ENCODE measurements at regions not wholly inside any gene's neighbourhood (a gene's known extent, or its start where the extent isn't known, plus 50 kb on each side); places are given as distances from the start of the nearest gene placed in this dataset.

DNA sequence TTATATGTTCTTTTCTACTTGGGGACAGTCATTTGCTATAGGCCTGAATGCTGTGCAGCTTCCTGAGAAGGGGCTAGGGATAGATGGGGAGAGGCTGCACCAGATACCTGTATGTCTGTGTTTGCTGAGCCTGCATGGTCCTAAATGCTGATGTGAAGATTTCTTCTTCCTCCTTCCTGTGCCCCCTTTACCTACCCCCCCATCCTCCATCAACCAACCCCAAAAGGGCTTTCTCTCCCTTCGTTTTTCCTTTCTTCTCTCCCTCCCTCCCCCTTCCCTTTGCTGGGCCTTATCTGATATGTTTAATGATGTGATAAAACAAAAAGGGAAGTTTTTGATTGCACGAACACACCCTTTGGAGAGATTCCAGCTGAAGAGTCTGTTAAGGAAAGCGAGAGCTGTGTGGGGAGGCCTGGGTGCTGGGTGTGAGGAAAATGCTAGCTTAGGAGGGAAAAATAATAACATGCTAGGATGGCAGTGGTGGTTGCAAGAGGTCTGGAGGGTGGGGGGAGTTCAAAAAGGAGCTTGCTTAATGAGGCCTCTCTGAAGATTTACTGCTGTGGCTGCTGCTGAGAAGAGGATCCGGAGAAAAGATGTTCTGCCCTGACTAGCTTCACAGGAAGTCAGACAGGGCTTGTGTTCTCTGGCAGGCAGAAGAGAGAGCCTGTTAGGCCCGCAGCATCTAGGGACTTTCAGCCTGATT lies 101.8 kb downstream of the SAMD9 start:
- peak; percentile 86 for DNase-seq (ENCODE audit: low spot score)

DNA sequence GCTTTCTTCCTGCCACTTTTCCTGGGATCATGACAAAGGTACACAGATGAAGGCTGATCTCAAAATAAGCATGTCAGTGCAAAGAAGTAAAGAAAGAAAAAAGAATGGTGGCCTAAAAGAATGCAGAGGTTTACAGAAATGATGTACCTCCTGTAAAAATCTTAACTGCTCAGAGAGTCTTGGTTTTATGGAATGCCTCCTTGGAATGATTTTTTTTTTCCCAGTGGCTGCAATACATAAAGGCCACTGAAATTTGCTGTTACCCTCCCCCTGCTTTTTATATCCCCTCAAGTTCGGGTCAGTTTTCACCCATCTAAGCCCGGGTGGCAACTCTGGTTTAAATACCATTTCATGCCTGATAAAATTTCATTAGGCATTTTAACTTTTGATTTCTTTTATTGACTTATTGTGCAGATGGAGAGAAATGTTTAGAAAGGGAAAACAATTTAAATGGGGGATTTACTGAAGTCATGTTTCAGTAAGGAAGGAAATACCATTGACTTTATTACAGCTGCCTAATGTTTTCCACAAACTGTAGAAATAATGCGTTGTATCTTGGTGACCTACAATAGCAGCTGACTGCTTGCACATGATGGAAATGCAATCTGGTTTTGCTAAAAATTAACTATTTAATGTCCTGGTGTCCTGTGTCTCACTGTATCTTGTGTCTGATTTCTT lies 102.5 kb downstream of the SAMD9 start:
- DNase-seq (ENCODE audit: low spot score) = peak; percentile 85

DNA sequence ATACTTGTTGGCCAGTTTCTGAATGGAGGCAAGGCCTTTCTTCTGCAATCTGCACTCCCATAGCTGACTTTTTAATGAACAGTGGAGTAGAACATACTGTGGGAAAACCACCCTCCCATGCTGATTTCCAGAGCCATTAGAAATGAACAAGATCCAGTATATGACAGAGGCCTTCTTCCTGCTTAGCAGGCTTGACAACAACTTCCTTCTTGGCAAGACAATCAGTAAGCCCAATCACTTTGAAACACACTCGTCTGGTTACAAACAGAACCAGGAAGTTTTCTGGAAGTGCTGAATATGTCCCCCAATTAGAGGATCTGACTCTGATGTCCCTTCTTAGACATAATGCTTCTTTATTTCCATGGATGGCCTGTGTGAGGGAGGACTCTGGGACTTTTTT lies 103.4 kb downstream of the SAMD9 start:
- DNase-seq (ENCODE audit: low spot score) = peak; percentile 51

DNA sequence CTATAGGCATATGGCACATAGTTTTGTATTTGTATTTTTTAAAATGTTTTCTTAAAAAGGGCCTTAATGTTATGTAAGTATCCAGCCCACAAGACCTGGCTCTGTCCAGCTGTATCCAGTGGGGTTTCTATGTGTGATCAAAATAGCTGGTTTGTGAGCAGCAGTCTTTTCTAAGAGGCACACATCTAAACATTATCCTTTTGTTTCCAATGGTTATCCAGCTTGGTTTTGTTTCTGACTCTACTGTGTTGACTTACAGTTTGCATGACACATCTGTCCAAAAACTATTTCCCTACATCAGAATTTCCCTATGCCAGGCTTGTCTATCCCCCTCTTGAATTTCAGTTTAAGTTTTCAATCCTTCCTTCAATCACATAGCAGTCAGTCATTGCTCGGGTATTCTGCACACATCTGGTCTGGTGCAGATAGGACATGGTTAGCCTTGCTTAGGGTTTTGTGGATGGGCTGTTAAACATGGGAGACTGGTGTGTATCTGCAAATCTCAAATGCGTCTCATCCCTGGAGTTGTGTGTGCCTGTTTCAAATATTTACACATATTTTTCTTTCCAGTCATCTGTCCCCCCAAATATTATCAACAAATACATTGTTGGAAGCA lies 104.2 kb downstream of the SAMD9 start:
- DNase-seq (ENCODE audit: low spot score) = no peak

- DNase-seq (ENCODE audit: low spot score) = peak; percentile 27
Observed at GRCh38 chr7:93011351-93012294, 106.2 kb downstream of the SAMD9 start.

DNA sequence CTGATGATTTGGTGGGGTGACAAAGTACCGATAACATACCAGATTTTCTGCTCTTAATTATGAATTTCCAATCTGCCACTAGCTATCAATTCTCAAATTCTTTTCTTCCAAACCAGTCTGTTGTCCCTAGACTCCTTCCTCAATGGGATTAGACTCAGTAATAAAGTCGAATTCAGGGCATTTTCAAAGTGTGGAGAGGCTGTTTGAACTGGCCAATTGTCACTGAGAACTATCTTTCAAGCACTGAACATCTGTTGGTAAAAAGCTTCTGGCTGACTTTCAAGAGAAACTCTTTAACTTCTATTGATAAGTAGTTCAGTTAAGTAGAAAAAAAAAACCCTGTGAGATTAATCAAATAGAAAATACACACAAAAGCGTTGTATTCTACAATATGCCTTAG lies 108.9 kb downstream of the SAMD9 start:
- DNase-seq (ENCODE audit: low spot score) = no peak

- no peak for DNase-seq (ENCODE audit: low spot score)
Observed at GRCh38 chr7:93006480-93007095, 111.2 kb downstream of the SAMD9 start.

DNA sequence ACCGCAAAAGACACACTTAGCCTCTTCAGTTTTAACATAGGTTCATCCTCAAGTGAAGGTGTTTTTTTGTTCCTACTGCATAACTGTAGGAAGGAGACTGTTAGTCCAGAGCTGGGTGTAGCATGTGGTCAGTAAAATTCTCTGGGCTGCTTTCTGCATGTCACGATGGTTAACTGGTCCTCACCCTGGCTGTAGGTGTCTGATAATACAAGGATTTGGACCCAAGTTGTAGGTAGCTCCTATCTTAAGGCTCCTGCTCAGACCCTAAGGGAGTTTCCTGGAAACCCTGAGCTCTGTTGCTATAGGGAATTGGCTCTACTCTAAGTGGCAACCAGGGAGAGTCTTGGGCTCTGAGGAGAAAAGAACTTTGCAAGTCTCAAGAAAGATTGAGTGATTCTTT lies 112.9 kb downstream of the SAMD9 start:
- DNase-seq (ENCODE audit: low spot score) = no peak

DNA sequence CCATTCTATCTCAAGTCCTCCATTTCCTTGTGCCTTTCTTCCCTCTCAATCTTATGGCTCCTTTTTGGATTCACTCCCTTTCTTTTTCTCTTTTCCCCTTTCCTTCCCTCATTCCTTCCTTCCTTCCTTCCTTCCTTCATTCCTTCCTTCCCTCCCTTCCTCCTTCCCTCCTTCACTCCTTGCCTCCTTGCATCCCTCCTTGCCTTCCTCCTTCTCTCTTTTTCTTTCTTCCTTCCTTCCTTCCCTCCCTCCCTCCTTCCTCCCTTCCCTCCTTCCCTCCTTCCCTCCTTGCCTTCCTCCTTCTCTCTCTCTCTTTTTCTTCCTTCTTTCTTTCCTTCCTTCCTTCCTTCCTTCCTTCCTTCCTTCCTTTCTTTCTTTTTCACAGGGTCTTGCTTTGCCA lies 120.1 kb downstream of the SAMD9 start:
- DNase-seq (ENCODE audit: low spot score) = no peak

DNA sequence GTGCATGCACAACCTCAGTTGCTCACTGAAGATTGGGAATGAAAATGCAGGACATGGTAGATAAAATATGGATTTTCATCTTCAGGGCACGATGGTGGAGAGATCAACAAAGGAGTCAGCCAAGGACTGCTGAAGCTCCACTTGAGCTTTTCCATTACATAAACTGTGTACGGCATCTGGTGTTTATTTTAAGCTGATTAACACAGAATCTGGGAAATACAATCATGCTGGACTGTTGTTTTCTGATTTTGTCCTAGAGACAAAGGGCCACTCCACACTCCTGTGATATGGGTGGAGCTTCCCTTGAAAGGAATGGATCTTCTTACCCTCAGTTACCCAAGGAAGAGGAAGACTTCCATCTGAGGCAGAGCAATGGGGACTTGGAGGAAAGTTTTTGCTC lies 120.6 kb downstream of the SAMD9 start:
- DNase-seq (ENCODE audit: low spot score) = no peak

DNA sequence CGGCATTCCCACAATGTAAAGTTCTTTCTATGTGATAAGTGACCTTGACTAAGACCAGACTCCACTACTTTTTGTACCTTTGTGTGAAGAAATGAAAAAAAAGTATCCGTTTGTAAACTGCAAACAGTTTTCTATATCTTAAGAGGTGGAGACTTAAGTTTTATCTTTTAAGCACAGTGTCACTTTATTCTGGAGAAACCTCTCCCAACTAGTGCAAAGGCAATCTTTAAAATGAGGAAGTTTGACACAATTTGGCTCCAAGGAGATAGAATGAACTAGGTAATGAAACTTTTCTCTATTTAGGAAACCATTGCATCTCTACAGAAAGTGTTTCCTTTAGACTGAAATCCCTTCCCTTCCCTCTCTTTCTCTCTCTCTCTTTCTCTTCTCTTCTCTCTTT lies 122.9 kb downstream of the SAMD9 start:
- no peak for DNase-seq (ENCODE audit: low spot score)

GRCh38 chr7:92992932-92993331 lies 124.8 kb downstream of the SAMD9 start:
- DNase-seq (ENCODE audit: low spot score) = no peak

- DNase-seq (ENCODE audit: low spot score) = no peak
Observed at GRCh38 chr7:92992483-92992882, 125.3 kb downstream of the SAMD9 start.

- no peak for DNase-seq (ENCODE audit: low spot score)
Observed at GRCh38 chr7:92991190-92991589, 126.6 kb downstream of the SAMD9 start.

GRCh38 chr7:92988941-92989545 lies 128.7 kb downstream of the SAMD9 start:
- DNase-seq (ENCODE audit: low spot score) = no peak

GRCh38 chr7:92988051-92988450 lies 129.7 kb downstream of the SAMD9 start:
- DNase-seq (ENCODE audit: low spot score) = peak; percentile 30

- DNase-seq (ENCODE audit: low spot score) = no peak
Observed at GRCh38 chr7:92987538-92987937, 130.2 kb downstream of the SAMD9 start.

DNA sequence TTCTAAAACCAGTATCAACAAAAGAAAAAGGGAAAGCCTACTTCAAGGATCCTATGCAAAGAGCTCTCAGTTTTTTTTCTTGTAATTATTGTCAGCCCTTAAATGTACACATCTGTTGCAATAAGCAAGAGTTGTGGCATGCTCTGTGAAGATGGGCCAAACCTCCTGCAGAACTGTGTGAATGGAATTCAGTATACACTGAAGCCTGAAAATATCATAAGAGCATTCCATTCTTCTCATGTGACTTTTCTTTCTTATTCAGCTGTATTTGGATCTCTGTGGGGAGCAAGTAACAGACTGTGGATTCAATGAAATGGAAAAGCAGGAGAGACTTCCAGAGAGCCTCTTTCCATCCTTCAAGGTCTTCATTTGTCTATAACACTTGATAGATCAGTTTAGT lies 130.7 kb downstream of the SAMD9 start:
- peak; percentile 38 for DNase-seq (ENCODE audit: low spot score)

DNA sequence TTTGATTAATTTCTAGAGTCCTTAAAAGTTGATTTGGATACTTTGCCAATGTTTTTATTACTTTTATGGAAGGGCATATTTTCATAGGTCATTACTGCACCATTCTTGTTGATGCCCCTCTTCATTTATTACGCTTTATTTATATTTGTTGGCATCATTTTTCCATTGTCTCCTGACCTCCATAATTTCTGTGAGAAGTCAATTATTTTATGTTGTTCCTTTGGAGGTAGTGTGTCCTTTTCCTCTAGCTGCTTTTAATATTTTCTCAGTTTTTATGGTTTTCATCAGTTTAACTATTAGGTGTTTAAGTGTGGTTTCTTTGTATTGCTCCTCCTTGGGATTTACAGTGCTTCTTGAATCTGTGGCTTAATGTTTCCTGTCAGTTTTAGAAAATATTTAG lies 134.9 kb downstream of the SAMD9 start:
- DNase-seq (ENCODE audit: low spot score) = no peak

GRCh38 chr7:92976931-92977330 lies 140.6 kb upstream of the CDK6 start:
- no peak for DNase-seq (ENCODE audit: low spot score)

- DNase-seq (ENCODE audit: low spot score) = no peak
Observed at GRCh38 chr7:92973974-92974373, 137.6 kb upstream of the CDK6 start.
